GM19395 (cell line): ENCODE measurements at regions not wholly inside any gene's neighbourhood (a gene's known extent, or its start where the extent isn't known, plus 50 kb on each side); places are given as distances from the start of the nearest gene placed in this dataset.

Experiments
- ATAC-seq: cut with Tn5 transposase; IDR thresholded peaks from one replicate; pipeline ENCODE4 v1.9.1; 2021; ENCODE audit warnings: mild to moderate bottlenecking, moderate library complexity; ENCODE audit not compliant: unreplicated experiment

GRCh38 chr4:38612646-38613414 is 51.2 kb upstream of the KLF3 start:
- ATAC-seq = no peak
